ENCODE measurements at regions not wholly inside any gene's neighbourhood (a gene's known extent, or its start where the extent isn't known, plus 50 kb on each side); places are given as distances from the start of the nearest gene placed in this dataset.

DNA sequence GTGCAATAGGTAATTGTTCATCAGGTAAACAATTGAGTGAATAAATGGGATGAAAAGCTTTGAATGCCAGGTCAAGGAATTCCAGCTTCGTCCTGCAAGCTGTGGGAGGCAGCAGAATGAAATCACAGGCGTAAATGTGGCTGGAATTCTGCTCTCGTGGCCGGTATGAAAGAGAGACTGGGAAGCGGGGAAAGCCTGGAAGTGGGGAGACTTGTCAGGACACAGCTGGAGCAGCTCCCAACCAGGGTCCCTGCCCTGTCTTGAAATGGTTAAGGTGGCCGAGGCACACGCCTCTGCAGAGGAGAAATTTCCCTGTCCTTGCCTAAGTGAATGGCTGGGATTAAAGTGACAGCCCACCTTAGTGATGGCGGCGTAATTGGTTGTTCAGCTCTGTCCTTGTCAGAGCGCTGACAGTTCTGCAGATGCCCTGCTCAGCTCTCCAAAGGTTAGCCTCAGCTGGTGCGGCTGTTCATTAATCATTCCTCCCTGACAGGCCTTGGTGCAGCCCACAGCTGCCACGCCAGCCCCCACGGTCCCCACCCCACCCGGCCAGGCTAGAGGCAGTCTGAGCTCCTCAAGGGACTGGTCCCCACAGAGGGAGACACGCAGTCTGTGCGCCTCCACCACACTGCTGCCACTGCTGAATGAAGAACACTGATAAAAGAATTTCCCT lies 398.3 kb upstream of the POU3F1 start:
- H3K4me1 ChIP-seq: no peaks in the 10 kb centered on the region
- H3K4me3 ChIP-seq: no peak overlapping the region
- peaks cover 0 to 23% (median 16%) of the 10 kb centered on the region in 4 donors for H3K9me3 ChIP-seq
- intact Hi-C loops (cut with DNase I): no loop called here
- H3K27me3 ChIP-seq: peaks cover 0 to 71% (median 7%) of the 10 kb centered on the region in 4 donors
- 44% methylated on average over 9 of the region's 16 CpGs for WGBS
- peak; percentile 89 for DNase-seq (ENCODE audit: extremely low spot score)
- TF ChIP-seq, protein P1, sequence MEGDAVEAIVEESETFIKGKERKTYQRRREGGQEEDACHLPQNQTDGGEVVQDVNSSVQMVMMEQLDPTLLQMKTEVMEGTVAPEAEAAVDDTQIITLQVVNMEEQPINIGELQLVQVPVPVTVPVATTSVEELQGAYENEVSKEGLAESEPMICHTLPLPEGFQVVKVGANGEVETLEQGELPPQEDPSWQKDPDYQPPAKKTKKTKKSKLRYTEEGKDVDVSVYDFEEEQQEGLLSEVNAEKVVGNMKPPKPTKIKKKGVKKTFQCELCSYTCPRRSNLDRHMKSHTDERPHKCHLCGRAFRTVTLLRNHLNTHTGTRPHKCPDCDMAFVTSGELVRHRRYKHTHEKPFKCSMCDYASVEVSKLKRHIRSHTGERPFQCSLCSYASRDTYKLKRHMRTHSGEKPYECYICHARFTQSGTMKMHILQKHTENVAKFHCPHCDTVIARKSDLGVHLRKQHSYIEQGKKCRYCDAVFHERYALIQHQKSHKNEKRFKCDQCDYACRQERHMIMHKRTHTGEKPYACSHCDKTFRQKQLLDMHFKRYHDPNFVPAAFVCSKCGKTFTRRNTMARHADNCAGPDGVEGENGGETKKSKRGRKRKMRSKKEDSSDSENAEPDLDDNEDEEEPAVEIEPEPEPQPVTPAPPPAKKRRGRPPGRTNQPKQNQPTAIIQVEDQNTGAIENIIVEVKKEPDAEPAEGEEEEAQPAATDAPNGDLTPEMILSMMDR (IDR thresholded peaks at IDR 0.05): no peak
- no peak for TF ChIP-seq POLR2AphosphoS5 (IDR thresholded peaks at IDR 0.05)
- H3K36me3 ChIP-seq: no peaks in the 10 kb centered on the region
- no peak overlapping the region for H3K27ac ChIP-seq (replicated peaks in 1 of 4)

DNA sequence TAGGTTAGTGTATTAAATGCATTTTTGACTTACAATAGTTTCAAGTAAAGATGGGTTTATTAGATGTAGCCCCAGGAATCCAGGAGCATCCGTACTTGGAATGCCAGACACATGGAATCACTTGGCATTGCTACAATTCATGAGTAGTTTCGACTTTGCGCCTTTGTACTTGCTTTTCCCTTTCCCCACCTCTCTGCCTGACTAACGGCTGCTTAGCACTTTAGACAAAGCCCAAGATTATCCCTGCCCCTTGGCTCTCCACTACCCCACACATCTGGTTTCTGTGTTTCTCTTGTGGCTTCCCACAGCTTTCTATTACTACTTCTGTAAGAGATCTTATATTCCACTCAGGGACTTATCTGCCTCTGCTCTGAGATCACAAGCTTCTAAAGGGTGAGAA lies 397.7 kb upstream of the POU3F1 start:
- WGBS: 28% methylated on average over 4 of the region's 4 CpGs
- Histone ChIP-seq H3K9me3 (peaks cover 0 to 29% (median 19%) of the 10 kb centered on the region in 4 donors), H3K4me1 (no peaks in the 10 kb centered on the region), H3K4me3 (no peak overlapping the region), H3K36me3 (no peaks in the 10 kb centered on the region), H3K27me3 (peaks cover 0 to 71% (median 7%) of the 10 kb centered on the region in 4 donors), H3K27ac (replicated peaks in 1 of 4) (no peak overlapping the region)
- peak; percentile 83 for DNase-seq (ENCODE audit: extremely low spot score)
- intact Hi-C loops (cut with DNase I): no loop called here
- TF ChIP-seq EP300 (IDR thresholded peaks at IDR 0.05) (no peak), POLR2A (IDR thresholded peaks at IDR 0.05; ENCODE audit: low read depth) (no peak), POLR2AphosphoS5 (IDR thresholded peaks at IDR 0.05) (no peak)
- TF ChIP-seq, protein P1 (IDR thresholded peaks at IDR 0.05): no peak

DNA sequence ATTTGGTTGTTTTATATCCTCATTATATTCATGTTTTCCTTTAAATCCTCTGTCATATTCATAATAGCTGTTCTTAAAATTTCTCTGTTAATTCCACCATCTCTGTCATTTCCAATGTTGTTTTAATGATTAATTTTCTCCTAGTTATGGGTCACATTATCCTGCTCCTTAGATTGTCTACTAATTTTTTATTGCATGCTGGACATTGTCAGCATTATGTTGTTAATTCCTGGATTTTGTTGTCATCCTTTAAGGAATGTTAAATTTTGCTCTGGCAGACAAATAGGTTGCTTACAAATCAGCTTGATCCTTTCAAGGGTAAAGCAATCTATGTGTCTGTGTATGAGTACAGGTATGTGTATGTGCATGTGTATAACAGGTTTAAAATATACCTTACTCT lies 393.8 kb upstream of the POU3F1 start:
- Histone ChIP-seq H3K4me3 (no peak overlapping the region), H3K36me3 (no peaks in the 10 kb centered on the region), H3K27ac (replicated peaks in 1 of 4) (no peak overlapping the region), H3K27me3 (peaks cover 0 to 38% (median 6%) of the 10 kb centered on the region in 4 donors), H3K9me3 (peaks cover 0 to 30% (median 20%) of the 10 kb centered on the region in 4 donors), H3K4me1 (no peaks in the 10 kb centered on the region)
- DNase-seq (ENCODE audit: extremely low spot score): no peak
- intact Hi-C loops (cut with DNase I): no loop called here
- TF ChIP-seq POLR2A (IDR thresholded peaks at IDR 0.05; ENCODE audit: low read depth) (no peak), POLR2AphosphoS5 (IDR thresholded peaks at IDR 0.05) (no peak), EP300 (IDR thresholded peaks at IDR 0.05) (no peak)
- TF ChIP-seq, protein P1 (IDR thresholded peaks at IDR 0.05): no peak

DNA sequence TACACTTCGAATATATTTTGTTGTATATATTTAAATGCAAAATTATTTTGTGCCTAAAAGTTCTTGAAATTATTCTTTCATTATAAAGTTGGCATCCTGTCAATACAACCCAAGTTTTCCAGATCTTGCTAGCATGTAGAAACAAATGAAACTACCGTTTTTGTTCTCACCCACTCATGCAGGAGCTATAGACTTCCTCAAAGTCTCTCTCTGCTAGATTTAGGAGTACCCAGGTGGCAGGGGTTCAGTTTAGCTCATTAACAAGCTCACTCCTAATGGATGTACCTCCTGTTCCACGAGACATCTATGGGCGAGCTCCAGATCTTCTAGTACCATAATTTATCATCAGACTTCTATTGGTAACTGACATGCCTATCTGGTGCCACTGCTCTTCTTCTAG lies 390.2 kb upstream of the POU3F1 start:
- Histone ChIP-seq H3K36me3 (no peaks in the 10 kb centered on the region), H3K4me1 (no peaks in the 10 kb centered on the region), H3K27ac (replicated peaks in 1 of 4) (no peak overlapping the region), H3K27me3 (peaks cover 0 to 26% (median 0%) of the 10 kb centered on the region in 4 donors), H3K4me3 (no peak overlapping the region), H3K9me3 (peaks cover 0 to 25% (median 19%) of the 10 kb centered on the region in 4 donors)
- no peak for TF ChIP-seq EP300 (IDR thresholded peaks at IDR 0.05)
- no peak for TF ChIP-seq POLR2A (IDR thresholded peaks at IDR 0.05; ENCODE audit: low read depth)
- TF ChIP-seq, protein P1 (IDR thresholded peaks at IDR 0.05): no peak
- DNase-seq (ENCODE audit: extremely low spot score): no peak
- intact Hi-C loops (cut with DNase I): no loop called here
- 79% methylated on average over 4 of the region's 4 CpGs for WGBS

DNA sequence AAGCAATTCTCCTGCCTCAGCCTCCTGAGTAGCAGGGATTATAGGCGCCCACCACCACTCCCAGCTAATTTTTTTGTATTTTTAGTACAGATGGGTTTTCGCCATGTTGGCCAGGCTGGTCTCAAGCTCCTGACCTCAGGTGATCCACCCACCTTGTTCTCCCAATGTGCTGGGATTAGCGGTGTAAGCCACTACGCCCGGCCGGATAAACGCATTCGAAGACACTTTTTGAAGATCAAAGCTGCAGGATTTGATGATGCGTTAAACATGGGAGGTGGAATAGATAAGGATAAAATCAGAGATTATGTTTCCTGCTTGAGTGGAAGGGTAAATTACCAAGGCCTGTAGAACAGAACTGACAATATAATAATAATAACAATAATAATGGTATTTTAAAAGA lies 389.4 kb upstream of the POU3F1 start:
- no peaks in the 10 kb centered on the region for H3K4me1 ChIP-seq
- H3K36me3 ChIP-seq: no peaks in the 10 kb centered on the region
- TF ChIP-seq POLR2A (IDR thresholded peaks at IDR 0.05; ENCODE audit: low read depth): no peak
- no peak for TF ChIP-seq EP300 (IDR thresholded peaks at IDR 0.05)
- TF ChIP-seq POLR2AphosphoS5 (IDR thresholded peaks at IDR 0.05): no peak
- TF ChIP-seq, protein P1 (IDR thresholded peaks at IDR 0.05): no peak
- intact Hi-C loops (cut with DNase I): no loop called here
- H3K27ac ChIP-seq (replicated peaks in 1 of 4): no peak overlapping the region
- peaks cover 0 to 21% (median 0%) of the 10 kb centered on the region in 4 donors for H3K27me3 ChIP-seq
- DNase-seq (ENCODE audit: extremely low spot score): no peak
- 88% methylated on average over 9 of the region's 9 CpGs for WGBS
- peaks cover 0 to 18% (median 13%) of the 10 kb centered on the region in 4 donors for H3K9me3 ChIP-seq
- H3K4me3 ChIP-seq: no peak overlapping the region
